GM19025 (cell line): ENCODE measurements at regions not wholly inside any gene's neighbourhood (a gene's known extent, or its start where the extent isn't known, plus 50 kb on each side); places are given as distances from the start of the nearest gene placed in this dataset.
"Not testable (repeated sequence)": the region's sequence is repeated elsewhere in the genome, so short reads cannot be mapped to it uniquely, and the experiment has no call there.

Experiments
- ATAC-seq: cut with Tn5 transposase; IDR thresholded peaks from one replicate; pipeline ENCODE4 v1.9.1; 2021; ENCODE audit warnings: mild to moderate bottlenecking, low read depth, moderate library complexity; ENCODE audit not compliant: unreplicated experiment

GRCh38 chr5:2537378-2538145 is 213.9 kb downstream of the IRX2 start:
- ATAC-seq, result no peak

DNA sequence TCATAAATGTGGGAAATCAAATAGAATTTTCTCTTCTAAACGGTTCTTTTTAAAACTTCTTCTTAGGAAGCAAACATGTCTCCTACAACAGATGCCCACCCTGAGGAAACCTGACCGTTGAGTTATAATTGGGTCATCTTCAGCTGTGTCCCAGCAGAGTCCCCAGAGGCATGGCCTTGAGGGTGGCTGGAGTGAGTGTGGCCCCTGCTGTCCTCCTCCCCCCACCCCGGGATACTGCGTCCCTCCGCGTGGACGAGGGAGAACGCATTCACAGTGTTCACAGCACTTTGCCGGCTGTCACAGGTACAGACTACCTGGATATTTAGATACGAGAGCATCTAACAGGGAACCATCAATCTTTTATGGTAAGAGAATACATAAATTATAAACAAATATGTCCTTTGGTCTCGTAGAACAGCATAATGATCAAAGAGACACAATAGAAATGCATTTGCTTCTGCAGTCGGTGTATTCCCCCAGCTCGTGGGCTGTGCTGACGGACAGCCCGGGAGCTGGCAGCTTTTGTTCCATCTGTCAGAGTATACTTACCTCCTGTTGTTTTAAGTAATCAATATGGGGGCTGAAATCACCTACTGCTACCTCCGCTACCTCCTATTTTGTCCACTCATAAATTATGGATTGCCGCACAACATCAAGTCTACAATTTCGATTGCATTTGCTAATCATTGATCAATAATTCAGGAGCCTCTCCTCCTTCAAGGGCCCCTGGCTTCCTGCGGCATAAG is 214.7 kb downstream of the IRX2 start:
- ATAC-seq, result no peak

- ATAC-seq, result no peak
Measured at GRCh38 chr5:2534970-2535369, 216.5 kb downstream of the IRX2 start.

- no peak for ATAC-seq
Measured at GRCh38 chr5:2534251-2534650, 217.2 kb downstream of the IRX2 start.

GRCh38 chr5:2533848-2534247 is 217.6 kb downstream of the IRX2 start:
- not testable (repeated sequence) for ATAC-seq

DNA sequence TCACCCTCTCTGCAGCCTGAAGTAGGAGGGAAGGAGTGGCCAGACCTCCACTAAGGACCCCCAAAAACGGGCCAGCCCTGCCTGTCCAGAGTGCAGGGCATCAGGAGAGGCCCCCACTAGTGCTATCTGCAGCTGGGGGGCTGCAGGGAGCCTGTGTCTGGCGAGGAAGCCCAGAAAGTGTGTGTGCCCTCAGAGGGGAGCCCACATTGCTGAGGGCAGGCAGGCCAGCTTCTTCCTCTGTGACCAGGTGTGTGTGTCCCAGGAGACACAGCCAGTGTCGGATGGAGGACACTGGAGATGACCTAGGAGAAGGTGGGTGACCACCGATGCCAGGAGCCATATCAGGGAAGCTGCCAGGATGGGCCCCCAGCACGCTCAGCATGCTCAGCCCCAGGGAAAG is 218.7 kb downstream of the IRX2 start:
- no peak for ATAC-seq

DNA sequence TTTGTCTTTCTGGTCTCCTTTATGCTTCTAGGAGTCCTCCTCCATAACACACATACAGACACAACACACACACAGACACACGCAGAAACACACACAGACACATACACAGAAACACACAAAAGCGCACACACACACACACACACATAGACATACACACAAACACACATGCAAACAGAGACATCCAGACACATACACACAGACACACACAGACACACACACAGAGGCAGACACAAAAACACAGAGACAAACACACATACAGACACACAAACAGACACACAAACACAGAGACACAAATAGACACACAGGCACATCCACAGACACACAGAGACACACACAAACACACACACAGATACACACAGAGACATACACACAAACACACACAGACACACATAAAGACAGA is 220.2 kb downstream of the IRX2 start:
- no peak for ATAC-seq

GRCh38 chr5:2530609-2531008 is 220.9 kb downstream of the IRX2 start:
- ATAC-seq, result no peak

- ATAC-seq, result no peak
Measured at GRCh38 chr5:2529371-2530092, 221.9 kb downstream of the IRX2 start.

DNA sequence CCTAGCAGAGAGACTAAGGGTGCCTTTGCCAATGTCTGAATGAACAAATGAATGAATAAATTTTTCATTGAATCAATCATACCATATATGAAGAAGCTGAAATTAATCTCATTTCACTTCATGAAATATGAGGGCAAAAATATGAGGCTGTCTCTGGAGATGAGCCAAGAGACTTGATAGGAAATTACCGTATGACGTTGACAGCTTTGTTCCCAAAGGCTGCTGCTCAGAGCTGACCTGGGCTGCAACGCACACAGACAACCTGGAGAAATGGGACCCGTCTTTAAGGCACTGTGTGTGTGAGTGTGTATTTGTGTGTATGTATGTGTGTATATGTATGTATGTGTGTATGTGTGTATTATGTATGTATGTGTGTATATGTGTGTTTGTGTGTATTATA is 226.1 kb downstream of the IRX2 start:
- no peak for ATAC-seq

- ATAC-seq, result no peak
Measured at GRCh38 chr5:2524620-2525019, 226.9 kb downstream of the IRX2 start.

DNA sequence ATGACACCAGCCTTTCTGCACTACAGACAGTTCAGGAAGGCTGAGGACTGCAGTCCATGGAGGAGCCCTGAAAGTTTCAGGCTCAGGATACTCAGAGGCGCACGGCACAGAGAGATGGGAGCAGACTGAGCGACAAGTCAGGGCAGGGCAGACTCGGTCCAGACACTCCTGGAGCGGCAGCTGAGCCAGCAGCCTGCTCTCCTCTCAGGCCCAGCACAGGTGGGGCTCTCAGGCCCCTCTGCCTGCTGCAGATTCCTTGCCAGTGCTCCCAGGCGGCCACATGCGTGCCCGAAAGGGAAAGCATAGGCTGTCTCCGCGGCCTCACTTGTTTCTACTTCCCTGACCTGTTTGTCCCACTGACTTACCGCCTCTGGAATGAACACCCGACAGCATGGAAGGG is 228.3 kb downstream of the IRX2 start:
- no peak for ATAC-seq

DNA sequence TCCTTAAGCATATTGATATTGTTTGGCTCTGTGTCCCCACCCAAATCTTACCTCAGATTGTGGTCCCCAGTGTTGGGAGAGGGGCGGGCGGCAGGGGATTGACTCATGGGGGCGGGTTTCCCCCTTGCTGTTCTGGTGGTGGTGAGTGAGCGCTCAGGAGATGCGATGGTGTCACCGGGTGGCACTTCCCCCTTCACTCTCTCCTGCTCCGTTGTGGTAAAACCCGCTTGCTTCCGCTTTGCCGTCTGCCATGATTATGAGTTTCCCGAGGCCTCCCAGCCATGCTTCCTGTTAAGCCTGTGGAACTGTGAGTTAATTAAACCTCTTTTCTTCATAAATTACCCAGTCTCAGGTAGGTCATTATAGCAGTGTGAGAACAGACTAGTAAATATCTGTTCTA is 229.1 kb downstream of the IRX2 start:
- ATAC-seq, result no peak

DNA sequence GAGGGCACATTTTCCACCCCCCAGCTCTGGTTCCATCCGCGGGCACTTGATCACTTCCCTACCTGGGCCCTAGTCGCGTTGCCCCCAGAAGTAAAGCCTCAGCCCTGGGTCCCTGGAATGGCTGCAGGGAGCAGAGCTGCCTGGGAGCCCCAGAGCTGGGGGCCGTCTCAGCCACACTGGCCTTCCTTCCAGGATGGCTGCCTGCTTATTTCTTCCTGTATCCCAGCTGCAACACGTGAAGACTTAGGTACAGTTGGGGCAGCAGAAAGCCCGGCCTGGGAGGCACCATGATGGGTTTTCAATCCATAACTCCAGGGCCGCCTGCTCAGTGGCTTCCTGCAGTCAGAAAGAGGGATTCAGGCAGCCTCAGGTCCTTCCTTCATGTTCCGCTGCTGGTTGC is 232.3 kb downstream of the IRX2 start:
- no peak for ATAC-seq

GRCh38 chr5:2517451-2517850 is 234.0 kb downstream of the IRX2 start:
- ATAC-seq, result no peak

- no peak for ATAC-seq
Measured at GRCh38 chr5:2515180-2515764, 236.2 kb downstream of the IRX2 start.

- ATAC-seq, result no peak
Measured at GRCh38 chr5:2514484-2514883, 237.0 kb downstream of the IRX2 start.

DNA sequence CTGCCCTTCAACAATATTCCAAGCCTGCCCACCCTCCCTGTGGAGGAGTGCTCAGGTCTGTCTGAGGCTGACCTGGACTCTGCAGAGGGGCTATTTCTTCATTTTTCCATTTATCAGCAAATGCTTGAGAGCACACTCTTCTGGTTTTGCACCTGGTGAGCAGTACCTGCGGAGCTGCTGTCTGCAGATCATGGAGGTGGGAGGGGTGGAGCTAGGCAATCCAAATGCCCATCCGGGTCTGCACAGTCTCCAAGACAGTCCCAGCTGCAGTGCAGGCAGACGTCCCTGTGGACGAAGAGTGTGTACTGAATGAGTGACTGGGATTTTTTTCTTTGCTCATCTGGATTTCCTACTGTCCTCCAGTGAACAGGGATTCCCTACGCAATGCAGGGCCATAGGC is 239.8 kb downstream of the IRX2 start:
- ATAC-seq, result no peak

DNA sequence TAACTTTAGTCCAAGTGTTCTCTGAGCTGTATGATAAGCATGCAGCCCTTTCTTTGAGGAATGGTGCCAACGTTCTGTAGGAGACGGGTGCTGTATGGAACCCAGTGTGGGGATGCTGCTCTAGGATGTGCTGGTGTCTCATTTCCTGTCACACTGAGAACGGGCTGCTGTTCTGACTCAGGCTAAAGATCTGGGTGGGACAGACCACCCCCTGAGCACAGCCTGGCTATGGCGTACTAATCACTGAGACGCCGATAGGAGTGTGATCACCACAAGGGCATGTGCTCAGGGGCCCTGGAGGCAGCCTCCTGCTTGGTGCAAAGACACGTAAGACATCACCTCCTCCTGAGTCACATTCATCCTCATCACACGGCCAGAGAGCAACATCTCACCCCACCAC is 240.4 kb downstream of the IRX2 start:
- ATAC-seq, result no peak

DNA sequence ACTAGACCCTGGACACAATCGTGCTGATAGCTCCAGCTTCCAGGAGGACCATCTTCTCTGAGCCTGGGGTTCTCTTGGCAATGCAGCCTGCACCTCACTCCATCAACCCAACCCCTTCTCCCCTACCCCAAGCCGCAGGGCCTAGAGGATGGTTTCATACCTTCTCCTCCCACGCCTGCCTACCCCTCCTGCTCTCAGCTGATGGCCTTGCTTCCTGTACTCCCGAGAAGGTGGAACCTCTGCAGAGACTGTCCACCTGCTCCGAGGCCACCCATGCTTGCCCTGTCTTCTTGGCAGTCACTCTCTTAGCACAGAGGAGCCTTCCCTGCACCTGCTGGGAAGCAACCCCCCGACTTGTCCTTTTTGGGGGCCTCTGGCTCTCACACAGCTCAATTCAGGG is 241.9 kb downstream of the IRX2 start:
- ATAC-seq, result no peak

- ATAC-seq, result no peak
Measured at GRCh38 chr5:2508514-2508913, 243.0 kb downstream of the IRX2 start.
